WTC11 (cell line): ENCODE measurements at regions not wholly inside any gene's neighbourhood (a gene's known extent, or its start where the extent isn't known, plus 50 kb on each side); places are given as distances from the start of the nearest gene placed in this dataset.

Experiments used
- ATAC-seq: fragments of 200-7000 bp; cut with Tn5 transposase; 2 replicates; pipeline ENCODE4 v1.10.0; 2021; ENCODE audit warnings: mild to moderate bottlenecking, moderate library complexity
- CTCF ChIA-PET: fragments of 300-600 bp; sonication (Branson Sonifier 250); formaldehyde crosslinking; loops from one replicate; lab custom pipeline; 2021; ENCODE audit warnings: antibody characterized with exemption; lab: Charles Lee
- POLR2A ChIA-PET: fragments of 350-600 bp; sonication (Branson Sonifier 250); formaldehyde crosslinking; loops from one replicate; lab custom pipeline; 2021; ENCODE audit warnings: antibody characterized with exemption; lab: Charles Lee
- DNase-seq: peaks from one replicate; pipeline ENCODE4 v3.0.0; 2021; ENCODE audit warnings: low spot score
- H3K27ac Mint-ChIP-seq: 2 replicates; pipeline ENCODE4 v1.8.0; 2021; ENCODE audit warnings: mixed read lengths
- H3K27me3 Mint-ChIP-seq: 2 replicates; pipeline ENCODE4 v1.8.0; 2021; ENCODE audit warnings: low read depth, mild to moderate bottlenecking, moderate library complexity, mixed read lengths
- H3K36me3 Mint-ChIP-seq: 2 replicates; pipeline ENCODE4 v1.8.0; 2021; ENCODE audit warnings: mixed read lengths
- H3K4me1 Mint-ChIP-seq: 2 replicates; pipeline ENCODE4 v1.8.0; 2022; ENCODE audit warnings: mixed read lengths
- H3K4me3 Mint-ChIP-seq: 2 replicates; pipeline ENCODE4 v1.8.0; 2021; ENCODE audit warnings: mild to moderate bottlenecking, moderate library complexity, mixed read lengths
- H3K9me3 Mint-ChIP-seq: 2 replicates; pipeline ENCODE4 v1.8.0; 2021; ENCODE audit warnings: mixed read lengths
- ATF1 ChIP-seq: sonication (generic); formaldehyde crosslinking; IDR thresholded peaks from 2 replicates; pipeline ENCODE4 v1.8.1; 2023; ENCODE audit warnings: mild to moderate bottlenecking, moderate library complexity, missing genetic modification reagents
- ATF3 ChIP-seq: sonication (generic); formaldehyde crosslinking; conservative IDR thresholded peaks from 2 replicates; pipeline ENCODE4 v1.8.1; 2022; ENCODE audit warnings: mild to moderate bottlenecking, missing genetic modification reagents
- CREM ChIP-seq: sonication (generic); formaldehyde crosslinking; IDR thresholded peaks from 2 replicates; pipeline ENCODE4 v1.8.1; 2022; ENCODE audit warnings: mild to moderate bottlenecking, missing genetic modification reagents, moderate library complexity
- ELF4 ChIP-seq: sonication (generic); formaldehyde crosslinking; IDR thresholded peaks from 2 replicates; pipeline ENCODE4 v1.8.1; 2022; ENCODE audit warnings: low read depth, mild to moderate bottlenecking, moderate library complexity, missing genetic modification reagents
- EMX1 ChIP-seq: fragments of 250-450 bp; sonication (Bioruptor Pico); IDR thresholded peaks from 2 replicates; pipeline ENCODE4 v1.8.0; 2021; ENCODE audit warnings: mild to moderate bottlenecking
- GABPB1 ChIP-seq: sonication (generic); formaldehyde crosslinking; IDR thresholded peaks from 2 replicates; pipeline ENCODE4 v1.8.1; 2023; ENCODE audit warnings: mild to moderate bottlenecking, missing genetic modification reagents
- JUN ChIP-seq: sonication (generic); formaldehyde crosslinking; IDR thresholded peaks from 2 replicates; pipeline ENCODE4 v1.8.0; 2023; ENCODE audit warnings: mild to moderate bottlenecking, missing genetic modification reagents
- MXD4 ChIP-seq: fragments of 250-450 bp; sonication (Bioruptor Pico); IDR thresholded peaks from 2 replicates; pipeline ENCODE4 v1.8.0; 2021; ENCODE audit warnings: mild to moderate bottlenecking, moderate library complexity, borderline replicate concordance
- NFATC4 ChIP-seq: fragments of 250-450 bp; sonication (Bioruptor Pico); IDR thresholded peaks from 2 replicates; pipeline ENCODE4 v1.9.0; 2021; ENCODE audit warnings: mild to moderate bottlenecking
- NFE2L1 ChIP-seq: sonication (generic); formaldehyde crosslinking; IDR thresholded peaks from 2 replicates; pipeline ENCODE4 v1.8.1; 2023; ENCODE audit warnings: missing genetic modification reagents
- NR1H2 ChIP-seq: sonication (generic); formaldehyde crosslinking; IDR thresholded peaks from 2 replicates; pipeline ENCODE4 v1.9.0; 2021; ENCODE audit warnings: mild to moderate bottlenecking, moderate library complexity, missing genetic modification reagents
- NR3C1 ChIP-seq: sonication (generic); formaldehyde crosslinking; conservative IDR thresholded peaks from 2 replicates; pipeline ENCODE4 v1.8.1; 2023; ENCODE audit warnings: low read depth, mild to moderate bottlenecking, missing genetic modification reagents
- TCF7 ChIP-seq: sonication (generic); formaldehyde crosslinking; IDR thresholded peaks from 2 replicates; pipeline ENCODE4 v1.8.0; 2022; ENCODE audit warnings: mild to moderate bottlenecking, low read depth, missing genetic modification reagents, moderate library complexity
- TEAD1 ChIP-seq: sonication (generic); formaldehyde crosslinking; IDR thresholded peaks from 2 replicates; pipeline ENCODE4 v1.8.0; 2022; ENCODE audit warnings: mild to moderate bottlenecking, missing genetic modification reagents
- TP53 ChIP-seq: sonication (generic); formaldehyde crosslinking; IDR thresholded peaks from 2 replicates; pipeline ENCODE4 v1.8.1; 2023; ENCODE audit warnings: mild to moderate bottlenecking, missing genetic modification reagents
- USF1 ChIP-seq: sonication (generic); formaldehyde crosslinking; IDR thresholded peaks from 2 replicates; pipeline ENCODE4 v1.8.0; 2022; ENCODE audit warnings: mild to moderate bottlenecking, missing genetic modification reagents
- USF2 ChIP-seq: sonication (generic); formaldehyde crosslinking; IDR thresholded peaks from 2 replicates; pipeline ENCODE4 v1.8.1; 2023; ENCODE audit warnings: mild to moderate bottlenecking, missing genetic modification reagents, moderate library complexity
- ZMAT4 ChIP-seq: fragments of 250-450 bp; sonication (Bioruptor Pico); IDR thresholded peaks from 2 replicates; pipeline ENCODE4 v1.9.0; 2021; ENCODE audit warnings: mild to moderate bottlenecking
- ZNF396 ChIP-seq: fragments of 250-450 bp; sonication (Bioruptor Pico); IDR thresholded peaks from 2 replicates; pipeline ENCODE4 v1.8.0; 2021; ENCODE audit warnings: mild to moderate bottlenecking, moderate library complexity, borderline replicate concordance
- ZNF512 ChIP-seq: sonication (generic); formaldehyde crosslinking; IDR thresholded peaks from 2 replicates; pipeline ENCODE4 v1.8.1; 2022; ENCODE audit warnings: missing genetic modification reagents, borderline replicate concordance
- TF ChIP-seq, protein P1 (sequence below): sonication (generic); formaldehyde crosslinking; IDR thresholded peaks from 2 replicates; pipeline ENCODE4 v1.8.1; 2022; ENCODE audit warnings: mild to moderate bottlenecking, missing genetic modification reagents, moderate library complexity, borderline replicate concordance
- TF ChIP-seq, protein P2 (sequence below): sonication (generic); formaldehyde crosslinking; IDR thresholded peaks from 2 replicates; pipeline ENCODE4 v1.8.1; 2023; ENCODE audit warnings: mild to moderate bottlenecking, missing genetic modification reagents

- no peak for DNase-seq
- no peak overlapping the region for H3K4me3 Mint-ChIP-seq
- H3K27ac Mint-ChIP-seq: no peak overlapping the region
- no peak for ATAC-seq
- H3K36me3 Mint-ChIP-seq: no peaks in the 10 kb centered on the region
- POLR2A ChIA-PET: no interaction called here
- H3K4me1 Mint-ChIP-seq: no peaks in the 10 kb centered on the region
- H3K27me3 Mint-ChIP-seq: peaks cover 3% of the 10 kb centered on the region; the same call in 1 of the 2 replicates
- no peak for TF ChIP-seq JUN
- no peak for TF ChIP-seq NR1H2 (CRISPR knock-in tag)
- no peak for TF ChIP-seq NFATC4 (CRISPR knock-in tag)
- no peak for TF ChIP-seq ZMAT4
- no peak for TF ChIP-seq EMX1 (CRISPR knock-in tag)
- TF ChIP-seq, protein P1, sequence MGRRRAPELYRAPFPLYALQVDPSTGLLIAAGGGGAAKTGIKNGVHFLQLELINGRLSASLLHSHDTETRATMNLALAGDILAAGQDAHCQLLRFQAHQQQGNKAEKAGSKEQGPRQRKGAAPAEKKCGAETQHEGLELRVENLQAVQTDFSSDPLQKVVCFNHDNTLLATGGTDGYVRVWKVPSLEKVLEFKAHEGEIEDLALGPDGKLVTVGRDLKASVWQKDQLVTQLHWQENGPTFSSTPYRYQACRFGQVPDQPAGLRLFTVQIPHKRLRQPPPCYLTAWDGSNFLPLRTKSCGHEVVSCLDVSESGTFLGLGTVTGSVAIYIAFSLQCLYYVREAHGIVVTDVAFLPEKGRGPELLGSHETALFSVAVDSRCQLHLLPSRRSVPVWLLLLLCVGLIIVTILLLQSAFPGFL: no peak
- no peak for TF ChIP-seq NFE2L1 (CRISPR knock-in tag)
- no peak for TF ChIP-seq ELF4 (CRISPR knock-in tag)
- TF ChIP-seq MXD4: no peak
- no peak for TF ChIP-seq ATF3 (CRISPR knock-in tag)
- TF ChIP-seq NR3C1 (CRISPR knock-in tag): no peak
- TF ChIP-seq TEAD1: no peak
- no peak for TF ChIP-seq TP53 (CRISPR knock-in tag)
- no peak for TF ChIP-seq TCF7 (CRISPR knock-in tag)
- TF ChIP-seq GABPB1 (CRISPR knock-in tag): no peak
- TF ChIP-seq USF1 (CRISPR knock-in tag): no peak
- no peak for TF ChIP-seq USF2 (CRISPR knock-in tag)
- CTCF ChIA-PET: interaction anchor here (0.7 kb wide), 1 partner anchor 183 kb away, joined by 3 read pairs; no protein-coding TSS in a partner anchor
- peaks cover 15% of the 10 kb centered on the region for H3K9me3 Mint-ChIP-seq
These were observed 429.2 kb downstream of the TNS1 start for GRCh38 chr2:217573571-217573970.

GRCh38 chr2:217570394-217570793, 432.4 kb downstream of the TNS1 start:
- Mint-ChIP-seq H3K36me3 (no peaks in the 10 kb centered on the region), H3K4me1 (no peaks in the 10 kb centered on the region), H3K27me3 (peaks cover 6% of the 10 kb centered on the region; the same call in 1 of the 2 replicates), H3K9me3 (peaks cover 23% of the 10 kb centered on the region), H3K4me3 (no peak overlapping the region)
- ChIA-PET POLR2A (no interaction called here), CTCF (no interaction called here)
- DNase-seq: no peak
- no peak for TF ChIP-seq ATF1 (CRISPR knock-in tag)
- TF ChIP-seq, all 79 proteins: peak for 0
- no peak overlapping the region for H3K27ac Mint-ChIP-seq
- ATAC-seq: no peak

GRCh38 chr2:217568289-217568971, 434.4 kb downstream of the TNS1 start:
- POLR2A ChIA-PET: no interaction called here
- Mint-ChIP-seq H3K27me3 (peaks cover 6% of the 10 kb centered on the region), H3K27ac (no peak overlapping the region), H3K4me3 (no peak overlapping the region), H3K36me3 (no peaks in the 10 kb centered on the region), H3K9me3 (peaks cover 25% of the 10 kb centered on the region), H3K4me1 (no peaks in the 10 kb centered on the region)
- TF ChIP-seq, protein P2, sequence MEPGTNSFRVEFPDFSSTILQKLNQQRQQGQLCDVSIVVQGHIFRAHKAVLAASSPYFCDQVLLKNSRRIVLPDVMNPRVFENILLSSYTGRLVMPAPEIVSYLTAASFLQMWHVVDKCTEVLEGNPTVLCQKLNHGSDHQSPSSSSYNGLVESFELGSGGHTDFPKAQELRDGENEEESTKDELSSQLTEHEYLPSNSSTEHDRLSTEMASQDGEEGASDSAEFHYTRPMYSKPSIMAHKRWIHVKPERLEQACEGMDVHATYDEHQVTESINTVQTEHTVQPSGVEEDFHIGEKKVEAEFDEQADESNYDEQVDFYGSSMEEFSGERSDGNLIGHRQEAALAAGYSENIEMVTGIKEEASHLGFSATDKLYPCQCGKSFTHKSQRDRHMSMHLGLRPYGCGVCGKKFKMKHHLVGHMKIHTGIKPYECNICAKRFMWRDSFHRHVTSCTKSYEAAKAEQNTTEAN (CRISPR knock-in tag): no peak
- TF ChIP-seq CREM (CRISPR knock-in tag) (no peak), ZNF396 (no peak), ZNF512 (no peak)
- no peak for DNase-seq
- ATAC-seq: no peak
- CTCF ChIA-PET: no interaction called here
